Panc1 (cell line): ENCODE measurements at regions not wholly inside any gene's neighbourhood (a gene's known extent, or its start where the extent isn't known, plus 50 kb on each side); places are given as distances from the start of the nearest gene placed in this dataset.

Experiments
- ATAC-seq: fragments of 200-7000 bp; cut with Tn5 transposase; 2 replicates; pipeline ENCODE4 v1.9.1; 2020; ENCODE audit warnings: mild to moderate bottlenecking, moderate library complexity
- BruUV-seq: library from RNA; stranded (reverse); fragments of 400-500 nt; replicated peaks from 2 replicates; lab custom pipeline; 2021; lab: Mats Ljungman, UMichigan
- CTCF ChIA-PET: fragments of 300-600 bp; sonication (Branson Sonifier 250); formaldehyde crosslinking; loops from one replicate; lab custom pipeline; 2022; ENCODE audit warnings: antibody characterized with exemption; lab: Charles Lee
- POLR2A ChIA-PET: fragments of 300-600 bp; sonication (Branson Sonifier 250); formaldehyde crosslinking; loops from one replicate; lab custom pipeline; 2022; ENCODE audit warnings: antibody characterized with exemption; lab: Charles Lee
- DNase-seq: peaks from one replicate; pipeline ENCODE4 v3.0.0-alpha.2; 2010; ENCODE audit warnings: low read depth, low spot score
- H3K27ac ChIP-seq: 2 replicates; pipeline ENCODE4 v1.5.1; 2011; ENCODE audit warnings: mild to moderate bottlenecking, low read length, inconsistent platforms
- H3K27me3 ChIP-seq: fragments of 200-500 bp; sonication (Bioruptor generic); 2 replicates; pipeline ENCODE4 v1.6.0; 2014; ENCODE audit warnings: low read length, inconsistent platforms; ENCODE audit not compliant: control insufficient read depth, insufficient read depth
- H3K36me3 ChIP-seq: fragments of 200-500 bp; sonication (Bioruptor generic); 2 replicates; pipeline ENCODE4 v1.5.1; 2014; ENCODE audit warnings: inconsistent platforms, mild to moderate bottlenecking, low read length, moderate library complexity; ENCODE audit not compliant: control insufficient read depth, insufficient read depth
- H3K4me1 ChIP-seq: 2 replicates; pipeline ENCODE4 v1.5.1; 2011; ENCODE audit warnings: inconsistent platforms, mild to moderate bottlenecking, low read length, moderate library complexity; ENCODE audit not compliant: control insufficient read depth, insufficient read depth
- H3K4me3 ChIP-seq, 2 experiments: 2 replicates each; pipeline ENCODE4 v1.5.1; 2011 to 2012; ENCODE audit warnings: low read depth in 2 of 2, low read length in 2 of 2, mild to moderate bottlenecking in 2 of 2, inconsistent platforms in 1 of 2, moderate library complexity in 1 of 2
- H3K9me3 ChIP-seq: fragments of 200-500 bp; sonication (Bioruptor generic); 2 replicates; pipeline ENCODE4 v1.5.1; 2014; ENCODE audit warnings: low read depth, mild to moderate bottlenecking, inconsistent platforms, low read length, moderate library complexity; ENCODE audit not compliant: control insufficient read depth, insufficient read depth
- POLR2AphosphoS5 ChIP-seq: IDR thresholded peaks from 2 replicates; pipeline ENCODE4 v1.6.1; 2012; ENCODE audit warnings: mild to moderate bottlenecking, low read depth, low read length, moderate library complexity
- SIN3A ChIP-seq: IDR thresholded peaks from 2 replicates; pipeline ENCODE4 v1.6.1; 2012; ENCODE audit warnings: low read depth, mild to moderate bottlenecking, low read length, moderate library complexity, borderline replicate concordance; ENCODE audit not compliant: insufficient read depth
- TCF7L2 ChIP-seq: IDR thresholded peaks from 2 replicates; pipeline ENCODE4 v1.6.1; 2011; ENCODE audit warnings: mild to moderate bottlenecking, low read depth, low read length, inconsistent platforms
- in situ Hi-C: cut with HindIII; loops from 2 replicates; pipeline ENCODE4 v1.10.0; 2016; ENCODE audit warnings: low sequenced_read_pairs, low pct_unique_long_range_greater_than_20kb
- intact Hi-C: fragments of 100-400 bp; cut with micrococcal nuclease; formaldehyde crosslinking; loops from one replicate; pipeline ENCODE4 v1.10.0; 2022; ENCODE audit not compliant: unreplicated experiment
- TF ChIP-seq, protein P1 (sequence below), 2 experiments: IDR thresholded peaks; 2 replicates each; pipeline ENCODE4 v1.6.1; 2011 to 2012; ENCODE audit warnings: low read depth in 2 of 2, control low read depth in 1 of 2, low read length in 1 of 2, mild to moderate bottlenecking in 1 of 2, moderate library complexity in 1 of 2; ENCODE audit not compliant: insufficient read depth in 1 of 2
- TF ChIP-seq, protein P2 (sequence below): fragments of 450-650 bp; IDR thresholded peaks from 2 replicates; pipeline ENCODE4 v1.5.1; 2017; ENCODE audit warnings: mild to moderate bottlenecking

DNA sequence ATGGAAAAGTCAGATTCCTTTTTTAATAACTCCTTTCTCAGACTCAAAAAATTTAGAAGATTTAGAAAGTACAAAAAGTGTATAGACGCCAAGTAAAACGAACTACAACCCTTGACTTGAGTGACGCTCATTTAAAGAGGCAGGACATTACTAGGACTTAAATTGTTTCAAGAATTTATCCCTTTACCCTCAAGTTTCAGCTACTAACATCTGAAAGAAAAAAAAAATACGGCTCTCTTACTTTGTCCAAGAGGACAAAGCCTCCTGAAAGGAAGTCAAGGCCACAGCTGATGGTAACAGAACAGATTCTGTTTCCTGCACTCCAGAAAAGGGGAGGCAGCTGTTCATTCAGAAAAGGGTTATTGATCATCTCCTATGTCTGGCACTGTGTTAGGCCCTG is 57.6 kb upstream of the PKDCC start:
- Histone ChIP-seq H3K27ac (no peak overlapping the region), H3K27me3 (no peaks in the 10 kb centered on the region), H3K4me1 (no peaks in the 10 kb centered on the region), H3K9me3 (no peaks in the 10 kb centered on the region), H3K4me3 (no peak overlapping the region), H3K36me3 (no peaks in the 10 kb centered on the region)
- DNase-seq (no peak), ATAC-seq (no peak)
- no TSS peak for BruUV-seq
- intact Hi-C loops (no loop called here), in situ Hi-C loops (no loop called here)
- CTCF ChIA-PET = no interaction called here
- TF ChIP-seq, protein P1, sequence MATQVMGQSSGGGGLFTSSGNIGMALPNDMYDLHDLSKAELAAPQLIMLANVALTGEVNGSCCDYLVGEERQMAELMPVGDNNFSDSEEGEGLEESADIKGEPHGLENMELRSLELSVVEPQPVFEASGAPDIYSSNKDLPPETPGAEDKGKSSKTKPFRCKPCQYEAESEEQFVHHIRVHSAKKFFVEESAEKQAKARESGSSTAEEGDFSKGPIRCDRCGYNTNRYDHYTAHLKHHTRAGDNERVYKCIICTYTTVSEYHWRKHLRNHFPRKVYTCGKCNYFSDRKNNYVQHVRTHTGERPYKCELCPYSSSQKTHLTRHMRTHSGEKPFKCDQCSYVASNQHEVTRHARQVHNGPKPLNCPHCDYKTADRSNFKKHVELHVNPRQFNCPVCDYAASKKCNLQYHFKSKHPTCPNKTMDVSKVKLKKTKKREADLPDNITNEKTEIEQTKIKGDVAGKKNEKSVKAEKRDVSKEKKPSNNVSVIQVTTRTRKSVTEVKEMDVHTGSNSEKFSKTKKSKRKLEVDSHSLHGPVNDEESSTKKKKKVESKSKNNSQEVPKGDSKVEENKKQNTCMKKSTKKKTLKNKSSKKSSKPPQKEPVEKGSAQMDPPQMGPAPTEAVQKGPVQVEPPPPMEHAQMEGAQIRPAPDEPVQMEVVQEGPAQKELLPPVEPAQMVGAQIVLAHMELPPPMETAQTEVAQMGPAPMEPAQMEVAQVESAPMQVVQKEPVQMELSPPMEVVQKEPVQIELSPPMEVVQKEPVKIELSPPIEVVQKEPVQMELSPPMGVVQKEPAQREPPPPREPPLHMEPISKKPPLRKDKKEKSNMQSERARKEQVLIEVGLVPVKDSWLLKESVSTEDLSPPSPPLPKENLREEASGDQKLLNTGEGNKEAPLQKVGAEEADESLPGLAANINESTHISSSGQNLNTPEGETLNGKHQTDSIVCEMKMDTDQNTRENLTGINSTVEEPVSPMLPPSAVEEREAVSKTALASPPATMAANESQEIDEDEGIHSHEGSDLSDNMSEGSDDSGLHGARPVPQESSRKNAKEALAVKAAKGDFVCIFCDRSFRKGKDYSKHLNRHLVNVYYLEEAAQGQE (IDR thresholded peaks at IDR 0.05; ENCODE audit: insufficient read depth in 1 of 2, low read depth in 2 of 2, low read length in 1 of 2) = no peak
- POLR2A ChIA-PET = no interaction called here

DNA sequence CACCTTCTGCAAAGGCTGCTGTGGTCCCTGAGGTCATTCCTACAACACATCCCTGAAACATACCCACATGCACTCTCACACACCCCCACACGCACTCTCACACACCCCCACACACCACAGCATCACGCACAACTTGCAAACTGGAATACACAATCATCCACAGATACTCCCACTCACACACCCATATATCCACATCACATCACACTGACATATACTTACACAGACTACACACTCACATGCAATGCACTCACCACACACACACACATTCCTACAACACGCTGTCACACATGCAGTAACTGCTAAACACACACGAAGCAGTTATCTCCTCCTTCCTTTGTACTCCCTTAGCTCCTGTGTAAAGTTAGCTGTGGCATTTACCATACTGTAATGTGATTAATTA is 57.1 kb upstream of the PKDCC start:
- no peaks in the 10 kb centered on the region for H3K4me1 ChIP-seq
- no peak overlapping the region for H3K4me3 ChIP-seq
- no peaks in the 10 kb centered on the region for H3K27me3 ChIP-seq
- in situ Hi-C loops (no loop called here), intact Hi-C loops (no loop called here)
- DNase-seq (no peak), ATAC-seq (no peak)
- POLR2A ChIA-PET = no interaction called here
- CTCF ChIA-PET = no interaction called here
- no TSS peak for BruUV-seq
- TF ChIP-seq TCF7L2 (no peak), SIN3A (no peak), POLR2AphosphoS5 (no peak)
- TF ChIP-seq, protein P2, sequence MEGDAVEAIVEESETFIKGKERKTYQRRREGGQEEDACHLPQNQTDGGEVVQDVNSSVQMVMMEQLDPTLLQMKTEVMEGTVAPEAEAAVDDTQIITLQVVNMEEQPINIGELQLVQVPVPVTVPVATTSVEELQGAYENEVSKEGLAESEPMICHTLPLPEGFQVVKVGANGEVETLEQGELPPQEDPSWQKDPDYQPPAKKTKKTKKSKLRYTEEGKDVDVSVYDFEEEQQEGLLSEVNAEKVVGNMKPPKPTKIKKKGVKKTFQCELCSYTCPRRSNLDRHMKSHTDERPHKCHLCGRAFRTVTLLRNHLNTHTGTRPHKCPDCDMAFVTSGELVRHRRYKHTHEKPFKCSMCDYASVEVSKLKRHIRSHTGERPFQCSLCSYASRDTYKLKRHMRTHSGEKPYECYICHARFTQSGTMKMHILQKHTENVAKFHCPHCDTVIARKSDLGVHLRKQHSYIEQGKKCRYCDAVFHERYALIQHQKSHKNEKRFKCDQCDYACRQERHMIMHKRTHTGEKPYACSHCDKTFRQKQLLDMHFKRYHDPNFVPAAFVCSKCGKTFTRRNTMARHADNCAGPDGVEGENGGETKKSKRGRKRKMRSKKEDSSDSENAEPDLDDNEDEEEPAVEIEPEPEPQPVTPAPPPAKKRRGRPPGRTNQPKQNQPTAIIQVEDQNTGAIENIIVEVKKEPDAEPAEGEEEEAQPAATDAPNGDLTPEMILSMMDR = no peak
- TF ChIP-seq, protein P1 (IDR thresholded peaks at IDR 0.05; ENCODE audit: insufficient read depth in 1 of 2, low read depth in 2 of 2, low read length in 1 of 2) = no peak
- no peaks in the 10 kb centered on the region for H3K36me3 ChIP-seq
- no peaks in the 10 kb centered on the region for H3K9me3 ChIP-seq
- no peak overlapping the region for H3K27ac ChIP-seq
